NCI-H345 (cell line): ENCODE measurements at regions not wholly inside any gene's neighbourhood (a gene's known extent, or its start where the extent isn't known, plus 50 kb on each side); places are given as distances from the start of the nearest gene placed in this dataset.

Experiments used
- DNase-seq: peaks from one replicate; lab custom pipeline; 2025; lab: John Stamatoyannopoulos, UW

DNA sequence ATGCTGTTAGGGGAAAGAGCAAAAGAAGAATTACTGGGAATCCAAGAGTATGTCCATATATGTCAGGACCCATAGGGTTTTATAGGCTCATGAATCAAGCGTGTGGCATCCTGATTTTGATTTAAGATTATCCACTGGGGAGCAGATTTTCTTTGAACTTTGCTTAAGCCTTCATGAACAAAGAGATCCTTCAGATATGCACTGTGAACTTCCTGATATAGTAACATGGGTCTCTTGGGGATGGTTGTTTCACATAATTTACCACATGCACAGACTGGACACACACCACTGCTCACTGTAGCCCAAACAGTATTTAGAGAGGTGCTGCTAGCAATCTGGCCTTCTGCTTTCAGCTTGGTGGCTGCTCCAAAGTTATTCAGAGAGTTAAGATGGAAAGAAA, 200.9 kb upstream of the ZPLD1 start:
- no peak for DNase-seq

DNA sequence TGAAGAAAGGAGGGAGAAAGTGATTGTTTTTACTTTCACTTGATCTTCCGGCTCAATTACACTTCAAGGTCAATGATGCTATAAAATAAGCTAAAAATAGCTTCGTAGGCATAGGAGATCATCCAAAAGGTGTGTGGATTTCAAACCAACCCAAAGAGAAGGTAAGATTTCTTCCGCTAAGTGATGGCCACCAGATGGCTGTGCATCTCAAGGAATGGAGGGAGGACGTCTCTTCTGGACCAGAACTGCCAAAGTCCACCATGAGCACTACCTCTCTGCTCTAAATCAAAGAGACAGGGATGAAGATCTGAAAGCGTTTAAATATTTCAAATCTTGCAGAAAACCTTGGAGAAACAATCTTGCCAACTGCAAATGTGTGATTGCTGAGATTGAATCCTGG, 199.1 kb upstream of the ZPLD1 start:
- DNase-seq, result no peak

DNA sequence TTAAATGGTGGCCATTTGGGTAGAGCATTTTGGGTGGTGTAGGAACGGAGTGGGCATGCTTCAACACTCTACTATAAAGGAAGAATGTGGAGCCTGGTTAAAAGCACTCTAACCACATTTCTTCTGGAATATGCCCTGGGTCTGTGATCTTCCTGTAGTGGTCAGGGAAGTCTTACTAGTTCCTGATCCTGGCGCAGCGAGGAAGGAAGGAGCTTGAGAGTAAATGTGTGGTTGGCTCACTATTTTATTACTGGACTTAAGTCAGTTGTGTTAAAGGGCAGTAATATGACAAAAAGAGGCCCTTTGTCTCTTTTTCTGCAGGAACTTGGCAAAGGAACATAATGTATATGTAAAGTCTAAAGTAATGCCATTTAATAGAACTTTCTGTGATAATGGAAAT, 197.6 kb upstream of the ZPLD1 start:
- DNase-seq, result no peak

DNA sequence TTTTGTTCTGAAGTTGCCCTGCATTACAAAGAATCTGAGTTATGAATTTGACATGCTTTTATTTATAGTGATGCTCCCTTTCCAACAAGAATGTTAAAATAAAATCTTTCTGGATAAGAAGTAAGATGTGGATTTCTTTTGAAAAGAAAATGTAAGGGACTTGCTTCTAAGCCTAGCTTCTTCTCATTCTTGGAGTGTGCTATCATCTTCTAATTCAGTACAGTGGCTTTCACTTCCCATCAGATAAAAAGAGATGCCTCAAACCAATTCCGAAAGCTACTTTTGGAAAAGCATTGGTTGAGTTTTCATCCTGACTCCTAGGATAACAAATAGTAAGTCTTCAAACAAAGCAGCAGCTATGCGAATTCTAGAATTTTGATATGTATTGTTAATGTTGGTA, 197.0 kb upstream of the ZPLD1 start:
- no peak for DNase-seq

DNA sequence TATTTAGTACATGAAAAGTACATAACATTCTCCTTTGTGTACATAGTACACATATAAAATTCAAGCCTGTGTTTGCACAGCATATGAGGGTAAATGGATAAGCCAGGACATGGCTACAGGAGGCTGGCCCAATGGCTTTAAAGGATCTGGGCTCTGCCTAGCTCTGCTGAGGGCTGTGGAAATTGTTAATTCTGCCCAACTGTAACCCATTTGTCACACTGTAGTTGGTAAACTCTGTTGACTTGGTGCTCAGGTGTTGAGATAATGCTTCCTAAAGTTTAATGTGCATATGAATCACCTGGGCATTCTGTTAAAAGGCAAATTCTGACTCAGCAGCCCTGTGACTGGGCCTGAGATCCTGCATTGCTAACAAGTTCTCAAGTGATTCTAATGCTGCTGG, 196.5 kb upstream of the ZPLD1 start:
- DNase-seq, result peak; percentile 11

DNA sequence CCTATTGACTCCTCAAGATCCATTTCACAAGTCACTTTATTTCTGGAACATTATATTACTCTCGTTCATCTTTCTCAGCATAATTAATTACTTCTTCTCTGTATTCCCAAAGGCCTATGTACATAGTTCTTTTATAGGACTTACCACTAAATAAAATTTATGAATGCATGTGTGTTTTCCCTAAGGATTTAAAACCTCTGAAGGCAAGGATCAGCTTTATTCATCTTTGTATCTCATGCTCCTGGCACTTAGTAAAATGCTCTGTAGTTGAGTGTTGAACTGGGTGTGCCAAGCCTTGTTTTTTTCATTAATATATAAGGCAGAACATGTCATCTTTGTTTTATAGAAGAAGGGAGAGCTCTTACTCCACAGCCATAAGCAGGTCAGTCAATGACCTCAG, 194.1 kb upstream of the ZPLD1 start:
- DNase-seq, result no peak

DNA sequence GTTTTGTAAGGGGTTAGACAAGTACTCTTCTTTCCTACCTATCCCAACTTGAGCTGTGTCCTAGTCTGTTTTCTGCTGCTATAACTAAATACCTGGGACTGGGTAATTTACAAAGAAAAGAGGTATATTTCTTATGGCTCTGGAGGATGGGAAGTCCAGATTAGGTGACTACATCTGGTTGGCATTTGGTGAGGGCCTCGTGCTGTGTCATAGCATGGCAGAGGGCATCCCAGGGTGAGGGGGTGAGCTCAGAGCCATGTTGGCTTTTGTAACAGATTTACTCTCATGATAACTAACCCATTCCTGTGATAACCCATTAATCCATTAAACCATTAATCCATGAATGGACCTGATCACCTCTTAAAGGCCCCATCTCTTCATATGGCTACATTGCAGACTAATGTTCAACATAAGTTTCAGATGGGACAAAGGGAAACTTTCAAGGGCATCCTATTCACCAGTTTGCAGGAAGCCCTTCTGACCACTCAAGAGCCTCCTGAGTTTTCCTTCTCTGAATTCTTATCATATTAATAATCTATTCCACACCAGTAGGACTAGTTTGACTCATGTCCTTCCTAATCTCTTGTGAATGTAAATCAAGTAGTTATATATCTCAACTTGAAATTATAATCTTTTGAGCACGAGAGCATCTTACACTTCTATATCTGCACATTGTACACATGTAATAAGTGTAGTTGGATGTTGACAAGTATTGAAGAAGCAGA, 185.7 kb upstream of the ZPLD1 start:
- no peak for DNase-seq

DNA sequence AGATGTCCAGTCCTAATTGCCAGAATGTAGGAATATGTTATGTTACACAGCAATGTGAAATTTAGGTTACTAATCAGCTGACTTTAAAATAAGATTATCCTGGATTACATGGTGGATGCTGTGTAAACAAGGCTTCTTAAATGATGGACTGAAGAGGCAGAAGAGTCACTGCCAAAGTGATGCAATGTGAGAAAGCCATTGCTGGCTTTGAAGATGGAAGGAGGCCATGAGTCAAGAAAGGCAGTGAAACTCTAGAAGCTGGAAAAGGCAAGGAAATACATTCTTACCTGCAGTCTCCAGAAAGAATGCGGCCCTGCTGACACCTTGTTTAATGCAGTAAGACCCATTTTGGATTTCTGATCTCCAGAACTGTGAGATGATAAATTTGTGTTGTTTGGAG, 179.1 kb upstream of the ZPLD1 start:
- DNase-seq, result no peak

DNA sequence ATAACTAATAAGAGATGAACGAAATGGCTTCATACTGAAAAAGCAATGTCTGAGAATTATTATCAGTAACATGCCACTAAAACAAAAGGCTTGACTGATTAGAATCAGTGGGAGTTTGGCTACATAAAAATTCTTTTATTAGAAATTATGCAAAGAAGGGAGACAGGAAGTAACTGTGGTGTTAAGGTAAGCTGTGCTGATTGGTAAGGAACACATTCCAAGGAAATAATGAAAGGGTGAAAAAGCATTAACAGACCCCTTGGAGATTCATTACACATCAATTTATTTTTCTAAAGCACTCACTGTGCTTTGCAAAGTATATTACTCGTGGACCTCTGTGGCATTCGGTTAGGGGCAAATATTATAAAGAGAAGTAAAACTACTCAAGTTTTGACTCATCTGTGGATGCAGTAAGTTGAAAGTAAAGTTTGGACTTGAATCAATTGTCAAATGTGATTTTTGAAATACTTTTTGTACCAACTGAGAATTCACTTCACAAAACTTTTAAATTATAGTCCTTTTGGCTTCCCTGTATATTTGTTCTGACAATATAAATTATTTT, 176.1 kb upstream of the ZPLD1 start:
- no peak for DNase-seq

DNA sequence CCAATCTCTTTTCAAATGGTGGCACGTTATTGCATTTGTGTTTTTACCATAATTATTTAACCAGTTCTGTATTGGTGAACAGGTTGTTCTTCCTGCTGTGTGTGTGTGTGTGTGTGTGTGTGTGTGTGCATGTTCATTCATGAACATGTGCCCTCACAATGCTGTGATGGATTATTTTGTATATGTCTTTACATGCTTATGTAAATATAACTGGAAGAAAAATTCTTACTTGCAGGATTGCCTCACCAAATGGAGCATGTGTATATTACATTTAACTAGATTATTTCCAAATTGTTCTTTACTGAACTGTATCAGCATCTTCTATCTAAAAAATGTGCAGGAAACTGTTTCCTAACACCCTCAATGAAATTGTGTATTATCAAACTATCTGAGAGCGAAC, 175.2 kb upstream of the ZPLD1 start:
- no peak for DNase-seq

DNA sequence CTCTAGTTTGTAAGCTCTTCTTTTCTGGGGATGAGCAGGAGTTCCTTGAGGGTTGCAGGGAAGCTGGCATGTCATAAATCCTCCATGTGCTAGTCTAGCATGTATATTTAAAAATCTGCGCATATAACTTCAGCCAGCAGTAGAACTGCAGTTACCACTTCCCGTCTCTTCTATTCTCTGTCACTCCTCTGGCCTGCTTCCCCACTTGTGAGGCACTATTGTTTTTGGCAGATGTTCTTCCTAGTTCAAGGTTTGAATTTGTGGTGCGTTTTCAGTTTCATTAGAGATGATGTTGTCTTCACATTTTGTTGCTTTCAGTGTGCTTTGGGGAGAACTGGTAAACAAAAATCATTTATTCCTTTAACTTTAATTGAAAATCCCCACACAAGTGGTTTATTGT, 169.1 kb upstream of the ZPLD1 start:
- no peak for DNase-seq

DNA sequence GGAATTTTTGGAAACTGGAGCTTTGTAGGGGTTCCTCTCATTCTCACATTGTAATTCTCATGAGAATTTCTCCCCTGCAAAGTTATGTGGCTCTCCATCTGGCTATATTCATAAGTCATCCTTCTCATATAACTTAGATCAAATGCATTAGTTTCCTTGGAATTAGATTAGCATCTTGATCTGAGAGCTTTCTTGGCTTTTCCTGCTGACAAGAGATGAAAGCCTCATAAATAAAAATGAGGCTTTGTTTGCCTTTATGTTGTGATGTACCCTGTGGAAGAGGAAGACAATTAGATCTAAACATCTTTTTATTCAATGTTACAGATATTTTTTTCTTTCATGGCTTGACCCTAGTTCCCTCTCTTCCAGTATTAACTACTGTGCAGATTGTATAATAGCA, 165.4 kb upstream of the ZPLD1 start:
- no peak for DNase-seq

DNA sequence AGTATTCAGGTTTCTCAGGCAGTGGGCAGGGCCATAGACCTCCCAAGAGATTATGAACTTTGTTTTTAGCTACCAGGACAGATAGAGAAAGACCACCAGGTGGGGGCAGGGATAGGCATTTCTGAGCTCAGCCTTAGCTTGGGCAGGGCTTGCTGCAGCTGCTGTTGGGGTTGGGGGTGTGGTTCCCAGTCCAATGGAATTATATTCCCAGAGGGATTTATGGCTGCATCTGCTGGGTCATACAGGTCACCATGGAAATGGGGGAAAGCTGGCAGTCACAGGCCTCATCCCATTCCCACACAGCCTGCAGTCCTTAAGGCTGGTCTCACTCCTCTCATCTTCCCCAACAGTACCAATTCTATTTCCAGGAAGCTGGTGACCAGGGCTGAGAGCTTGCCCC, 144.6 kb upstream of the ZPLD1 start:
- DNase-seq, result no peak

DNA sequence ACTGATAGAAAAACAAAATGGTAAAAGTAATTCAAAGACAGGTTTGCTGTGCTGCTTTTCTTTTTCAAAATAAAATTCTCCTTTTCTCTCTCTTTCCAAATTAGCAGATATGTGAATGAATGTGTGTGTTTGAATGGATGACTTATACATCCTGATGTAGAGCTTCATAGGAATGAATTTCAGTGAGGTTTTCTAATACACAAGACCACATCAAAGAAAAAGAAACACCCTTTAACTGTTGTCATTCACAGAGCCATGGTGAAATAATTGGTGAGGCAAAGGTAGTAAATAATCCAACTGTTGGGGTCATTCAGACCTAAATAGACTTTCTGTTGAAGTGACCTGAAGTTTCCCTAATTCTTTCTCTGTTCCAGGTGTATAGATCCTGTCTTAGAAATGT, 139.1 kb upstream of the ZPLD1 start:
- DNase-seq, result no peak

DNA sequence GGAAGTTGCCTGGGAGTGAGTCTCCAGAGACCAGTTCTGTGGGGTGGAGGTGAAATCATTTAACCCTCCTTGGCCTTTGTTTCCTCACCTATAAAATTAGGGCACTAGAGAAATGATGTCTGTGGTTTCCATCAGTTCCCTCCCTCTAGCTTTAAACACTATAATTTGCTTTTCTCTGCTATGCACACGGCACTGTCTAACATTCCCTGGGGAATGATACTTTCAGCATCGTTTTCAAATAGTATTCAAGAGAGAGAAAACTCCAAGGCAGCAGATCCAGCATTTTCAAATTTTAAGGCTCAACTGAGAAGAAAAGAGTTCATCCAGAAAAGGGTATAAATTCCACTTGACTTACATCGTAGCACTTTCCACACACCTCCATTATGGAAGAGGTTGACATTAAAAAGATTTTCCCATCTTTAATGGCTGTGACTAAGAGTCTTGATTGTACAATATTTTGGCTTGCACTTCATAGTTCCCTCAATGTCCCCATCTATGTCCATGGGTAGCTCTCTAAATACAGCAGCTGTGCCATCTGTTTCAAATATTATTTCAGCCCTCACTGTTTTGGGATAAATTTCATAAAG, 137.7 kb upstream of the ZPLD1 start:
- DNase-seq, result no peak

DNA sequence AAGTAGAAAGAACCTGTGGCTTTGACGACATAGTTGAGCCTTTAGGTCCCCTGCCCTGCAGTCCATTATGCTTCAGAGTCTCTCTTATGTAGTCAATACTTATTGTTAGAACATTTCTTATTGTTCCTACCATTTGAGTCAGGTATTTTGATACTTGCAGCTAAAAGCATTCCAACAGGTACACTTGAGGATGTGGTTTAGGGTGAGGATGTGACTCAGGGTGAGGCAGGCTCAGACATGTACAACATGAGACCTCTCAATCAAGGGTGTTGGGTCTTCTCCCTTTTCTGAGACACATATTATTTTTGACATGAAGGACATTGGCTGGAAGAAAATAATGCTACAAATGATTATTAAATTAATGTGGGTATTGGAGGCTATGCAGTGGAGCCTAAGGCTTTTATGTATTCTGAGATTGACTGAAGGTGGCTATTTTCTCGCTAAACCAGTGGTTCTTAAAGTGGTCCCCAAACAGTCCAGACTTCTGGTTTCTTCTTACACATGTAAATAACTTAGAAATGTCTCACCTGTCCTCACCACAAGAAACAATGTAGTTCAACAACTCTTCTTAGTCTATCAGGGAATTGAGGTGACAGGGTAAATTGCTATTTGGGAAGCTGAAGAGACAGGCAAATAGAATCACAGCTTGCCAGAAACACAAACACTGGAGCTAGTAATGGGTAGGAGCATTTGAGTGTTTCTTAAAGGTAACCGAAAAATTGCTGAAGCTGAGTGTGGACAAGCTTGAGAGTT, 135.5 kb upstream of the ZPLD1 start:
- DNase-seq, result no peak

DNA sequence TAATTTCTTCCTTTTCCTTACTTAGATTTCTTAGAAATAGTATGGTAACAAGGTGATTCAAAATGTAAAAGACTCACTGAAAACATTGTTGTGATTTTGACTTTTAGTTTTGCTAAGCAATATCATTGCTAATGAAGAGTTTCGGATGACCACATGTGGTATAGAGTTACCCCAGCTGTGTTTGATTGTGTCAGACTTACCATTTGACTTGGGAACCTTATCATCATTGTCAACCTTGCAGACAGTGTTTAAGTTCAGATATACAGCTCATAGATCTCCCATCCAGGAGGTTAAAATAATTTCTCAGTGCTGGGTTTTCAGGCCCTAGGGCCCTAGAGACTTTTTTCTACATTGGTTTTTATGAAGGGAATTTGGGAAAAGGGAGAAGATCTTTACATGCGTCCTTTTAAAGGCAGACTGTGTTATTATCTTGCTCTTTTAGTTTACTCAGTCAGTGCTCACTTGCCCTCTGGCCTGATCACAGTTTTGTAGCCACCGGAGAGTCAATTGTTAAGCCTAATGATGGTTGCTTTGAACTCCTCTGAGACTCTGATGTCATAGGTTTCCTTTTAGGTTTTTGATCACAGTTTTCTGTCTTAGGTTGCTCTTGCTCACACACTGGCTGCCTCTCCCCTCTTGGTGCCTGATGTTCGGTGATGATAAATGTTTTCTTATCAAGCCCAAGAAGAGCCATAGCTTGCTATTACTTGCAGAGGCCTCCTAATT, 133.5 kb upstream of the ZPLD1 start:
- DNase-seq, result no peak

DNA sequence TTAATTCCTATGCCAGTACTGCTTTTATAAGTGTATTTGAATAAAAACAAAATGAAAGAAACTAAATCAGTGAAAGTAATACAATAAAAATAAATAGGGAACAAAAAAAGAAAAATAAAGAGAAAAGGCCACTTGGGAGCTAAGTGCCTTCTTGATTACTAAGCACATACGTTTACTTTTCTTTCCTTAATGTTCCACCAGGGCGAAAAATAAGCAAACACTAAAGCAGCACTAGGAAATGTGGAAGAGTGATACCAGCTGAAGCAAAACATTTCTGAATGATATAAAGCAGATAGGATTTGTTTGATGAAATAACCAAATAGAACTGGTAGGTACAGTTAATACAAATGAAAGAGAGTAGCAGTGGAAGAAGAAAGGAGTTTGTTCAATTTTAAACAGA, 132.8 kb upstream of the ZPLD1 start:
- no peak for DNase-seq

DNA sequence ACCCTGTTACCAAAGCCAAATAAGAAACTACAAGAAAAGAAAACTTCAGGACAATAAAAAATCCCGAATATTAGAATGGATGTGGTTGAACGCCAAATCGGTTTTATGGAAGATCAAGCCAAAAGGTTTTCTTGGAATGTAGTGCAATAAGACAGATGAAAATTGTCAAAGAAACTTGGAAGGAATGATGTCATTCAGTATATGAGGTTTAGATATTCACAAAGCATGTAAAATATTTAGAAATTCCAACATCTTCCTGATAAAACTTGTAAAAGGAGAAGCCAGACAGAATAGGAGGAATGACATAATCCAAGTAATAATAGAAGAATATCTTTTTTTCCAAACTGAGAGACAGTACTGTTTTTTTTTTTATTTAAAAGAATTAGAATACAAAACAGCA, 130.3 kb upstream of the ZPLD1 start:
- no peak for DNase-seq

DNA sequence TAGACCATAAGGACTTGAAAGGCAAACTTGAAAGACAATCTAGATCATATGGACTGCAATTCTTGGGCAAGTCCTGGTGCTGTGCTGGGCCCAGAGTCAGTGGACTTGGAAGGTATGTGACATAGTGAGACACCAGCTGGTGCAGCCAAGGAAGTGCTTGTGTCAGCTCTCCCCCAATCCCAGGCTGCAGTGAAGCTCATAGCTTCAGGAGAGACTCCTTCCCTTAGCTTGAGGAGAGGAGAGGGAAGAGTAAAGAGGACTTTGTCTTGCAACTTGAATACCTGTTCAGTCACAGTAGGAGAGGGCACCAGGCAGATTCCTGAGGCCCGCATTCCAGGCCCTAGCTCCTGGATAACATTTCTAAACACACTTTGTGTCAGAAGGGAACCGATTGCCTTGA, 127.4 kb upstream of the ZPLD1 start:
- no peak for DNase-seq

DNA sequence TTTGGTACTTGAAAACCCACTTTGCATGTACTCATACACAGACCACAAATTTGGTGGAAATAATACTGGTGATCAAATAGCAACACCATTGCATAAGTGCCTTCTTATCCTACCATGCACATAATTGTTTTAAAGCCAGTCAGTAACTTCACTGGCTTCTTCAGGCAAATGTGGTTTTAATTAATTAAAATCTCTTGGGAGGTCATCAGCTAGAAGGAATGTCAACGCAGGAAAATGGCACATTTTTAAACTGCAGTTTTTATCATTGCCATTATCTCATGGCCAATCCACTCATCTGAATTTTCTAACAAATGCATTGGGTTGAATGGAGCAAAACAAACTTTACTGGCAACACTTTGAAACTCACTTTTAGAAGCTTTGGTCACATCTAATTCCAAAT, 105.7 kb upstream of the ZPLD1 start:
- no peak for DNase-seq

DNA sequence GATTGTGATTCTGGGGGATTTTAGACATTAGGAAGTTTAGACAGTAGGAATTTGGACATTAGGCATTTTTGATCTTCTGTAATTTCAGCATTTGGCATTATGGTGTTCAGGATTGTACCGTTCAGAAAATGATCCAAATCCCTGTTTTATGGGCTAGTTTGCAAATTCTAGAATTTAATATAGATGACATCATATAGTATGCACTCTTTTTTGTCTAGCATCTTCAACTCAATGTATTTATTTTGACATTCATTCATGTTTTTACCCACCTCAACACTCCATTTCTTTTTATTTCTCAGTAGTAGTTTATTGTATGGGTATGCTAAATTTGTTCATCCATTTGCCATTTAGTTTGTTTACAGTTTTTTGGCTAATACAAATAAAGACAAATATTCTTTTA, 105.3 kb upstream of the ZPLD1 start:
- DNase-seq, result no peak

DNA sequence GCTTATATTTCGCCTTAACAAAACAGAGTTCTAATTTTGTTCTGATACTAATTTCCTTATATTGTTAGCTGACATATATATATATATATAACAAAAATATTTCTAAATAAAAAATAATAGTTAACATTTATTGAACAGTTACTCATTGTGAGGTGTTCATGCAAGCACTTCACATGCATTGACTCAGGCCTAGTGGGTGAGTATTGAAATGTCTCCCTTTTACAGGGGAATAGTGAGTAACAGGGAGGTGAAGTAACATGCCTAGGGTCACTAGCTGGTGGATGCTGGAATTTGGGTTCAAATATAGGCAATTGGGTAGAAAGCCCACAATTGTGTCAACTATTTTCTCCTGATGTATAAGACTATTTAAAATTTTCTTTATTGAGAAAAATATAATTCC, 102.6 kb upstream of the ZPLD1 start:
- no peak for DNase-seq
